ENCODE measurements at regions not wholly inside any gene's neighbourhood (a gene's known extent, or its start where the extent isn't known, plus 50 kb on each side); places are given as distances from the start of the nearest gene placed in this dataset.
"Not testable (repeated sequence)": the region's sequence is repeated elsewhere in the genome, so short reads cannot be mapped to it uniquely, and the experiment has no call there.

DNA sequence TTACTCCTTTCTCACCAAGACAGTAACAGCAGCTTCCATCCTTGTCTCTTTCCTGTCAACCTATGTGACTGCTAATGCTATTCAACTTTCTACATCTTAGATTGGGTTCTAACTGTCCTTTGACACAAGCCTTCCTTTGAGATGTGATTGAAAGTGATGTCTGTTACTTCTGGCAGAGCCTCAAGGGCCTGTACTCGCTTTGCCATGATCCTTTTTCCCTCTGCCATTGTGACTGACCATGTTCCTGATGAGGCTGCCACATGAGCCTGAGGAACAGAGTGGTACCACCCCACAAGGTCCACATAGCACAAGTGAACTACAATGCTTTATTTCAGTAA lies 138.8 kb upstream of the RAB4A start:
- no peak for FAIRE-seq
- DNase-seq (ENCODE audit: extremely low spot score, insufficient read length, low read depth) = no peak

GRCh38 chr1:229132706-229133105 lies 138.2 kb upstream of the RAB4A start:
- no peak for FAIRE-seq
- DNase-seq (ENCODE audit: extremely low spot score, insufficient read length, low read depth) = no peak

- FAIRE-seq = no peak
Measured at GRCh38 chr1:229133151-229133550, 137.8 kb upstream of the RAB4A start.

GRCh38 chr1:229133811-229134210 lies 137.1 kb upstream of the RAB4A start:
- FAIRE-seq (no peak), DNase-seq (ENCODE audit: extremely low spot score, insufficient read length, low read depth) (no peak)

More at GRCh38 chr1:229133151-229133550, 137.8 kb upstream of the RAB4A start:
- DNase-seq (ENCODE audit: extremely low spot score, insufficient read length, low read depth) = no peak

DNA sequence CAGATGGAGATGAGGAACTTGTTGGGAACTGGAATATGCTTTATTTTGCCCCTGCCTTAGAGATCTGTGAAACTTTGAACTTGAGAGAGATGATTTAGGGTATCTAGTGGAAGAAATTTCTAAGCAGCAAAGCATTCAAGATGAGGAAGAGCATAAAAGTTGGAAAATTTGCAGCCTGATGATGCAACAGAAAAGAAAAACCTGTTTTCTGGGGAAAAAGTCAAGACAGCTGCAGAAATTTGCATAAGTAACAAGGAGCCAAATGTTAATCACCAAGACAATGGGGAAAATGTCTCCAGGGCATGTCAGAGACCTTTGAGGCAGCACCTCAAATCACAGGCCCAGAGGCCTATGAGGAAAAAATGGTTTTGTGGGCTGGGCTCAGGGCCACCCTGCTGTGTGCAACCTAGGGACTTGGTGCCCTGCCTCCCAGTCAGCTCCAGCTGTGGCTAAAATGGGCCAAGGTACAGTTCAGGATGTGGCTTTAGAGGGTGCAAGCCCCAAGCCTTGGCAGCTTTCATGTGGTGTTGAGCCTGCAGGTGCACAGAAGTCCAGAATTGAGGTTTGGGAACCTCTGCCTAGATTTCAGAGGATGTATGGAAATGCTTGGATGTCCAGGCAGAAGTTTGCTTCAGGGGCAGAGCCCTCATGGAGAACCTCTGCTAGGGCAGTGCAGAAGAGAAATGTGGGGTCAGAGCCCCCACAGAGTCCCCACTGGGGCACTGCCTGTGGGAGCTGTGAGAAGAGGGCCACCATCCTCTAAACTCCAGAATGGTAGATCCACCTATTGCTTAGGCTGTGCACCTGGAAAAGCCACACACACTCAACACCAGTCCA lies 136.3 kb upstream of the RAB4A start:
- DNase-seq (ENCODE audit: extremely low spot score, insufficient read length, low read depth); FAIRE-seq: not testable (repeated sequence)

- FAIRE-seq (no peak), DNase-seq (ENCODE audit: extremely low spot score, insufficient read length, low read depth) (no peak)
Measured at GRCh38 chr1:229135773-229136172, 135.1 kb upstream of the RAB4A start.

DNA sequence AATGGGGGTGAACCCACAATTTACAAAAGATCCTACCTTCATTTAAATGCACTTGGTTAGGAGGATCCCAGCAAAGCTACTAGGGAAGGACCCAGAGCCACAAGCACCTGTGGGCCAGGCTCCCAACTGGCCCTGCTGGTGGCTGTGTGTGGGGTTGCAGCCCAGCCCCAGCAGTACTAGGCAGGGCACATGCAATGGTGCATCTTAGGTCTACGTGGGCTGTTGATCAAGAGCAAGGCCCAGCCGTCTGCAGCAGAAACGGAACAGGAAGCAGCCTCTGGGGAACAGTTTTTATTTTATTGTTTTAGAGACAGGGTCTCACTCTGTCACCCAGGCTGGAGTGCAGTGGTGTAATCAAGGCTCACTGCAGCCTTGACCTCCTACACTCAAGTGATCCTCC lies 134.1 kb upstream of the RAB4A start:
- DNase-seq (ENCODE audit: extremely low spot score, insufficient read length, low read depth) (no peak), FAIRE-seq (no peak)

DNA sequence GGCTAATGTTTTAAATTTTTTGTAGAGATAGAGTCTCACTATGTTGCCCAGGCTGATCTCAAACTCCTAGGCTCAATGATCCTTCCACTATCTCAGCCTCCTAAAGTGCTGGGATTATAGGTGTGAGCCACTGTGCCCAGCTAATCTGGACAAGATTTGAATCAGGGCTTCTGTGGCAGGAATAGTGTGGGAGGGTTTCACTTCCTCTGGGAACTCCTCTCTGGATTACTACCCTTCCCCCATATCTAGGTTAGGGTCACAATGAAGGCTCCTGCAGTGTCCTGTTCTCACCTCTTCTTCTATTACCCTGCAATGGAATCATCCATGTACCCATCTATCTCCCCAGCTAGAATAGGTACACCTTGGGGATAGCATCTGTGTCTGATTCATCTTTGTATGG lies 133.6 kb upstream of the RAB4A start:
- DNase-seq (ENCODE audit: extremely low spot score, insufficient read length, low read depth) = no peak
- no peak for FAIRE-seq

GRCh38 chr1:229138058-229138457 lies 132.9 kb upstream of the RAB4A start:
- FAIRE-seq (no peak), DNase-seq (ENCODE audit: extremely low spot score, insufficient read length, low read depth) (no peak)

- FAIRE-seq (peak; percentile 52), DNase-seq (ENCODE audit: extremely low spot score, insufficient read length, low read depth) (no peak)
Measured at GRCh38 chr1:229139331-229140118, 131.4 kb upstream of the RAB4A start.

DNA sequence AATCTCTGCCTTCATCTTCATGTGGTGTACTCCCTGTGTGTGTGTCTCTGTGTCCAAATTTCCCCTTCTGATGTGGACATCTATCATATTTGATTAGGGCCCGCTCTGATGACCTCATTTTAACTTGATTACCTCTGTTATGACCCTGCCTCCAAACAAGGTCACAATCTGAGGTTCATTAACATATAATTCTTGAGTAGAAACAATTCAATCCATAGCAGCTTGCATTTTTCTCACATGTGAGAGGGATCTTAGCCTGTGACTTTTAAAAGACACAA lies 130.9 kb upstream of the RAB4A start:
- no peak for FAIRE-seq

DNA sequence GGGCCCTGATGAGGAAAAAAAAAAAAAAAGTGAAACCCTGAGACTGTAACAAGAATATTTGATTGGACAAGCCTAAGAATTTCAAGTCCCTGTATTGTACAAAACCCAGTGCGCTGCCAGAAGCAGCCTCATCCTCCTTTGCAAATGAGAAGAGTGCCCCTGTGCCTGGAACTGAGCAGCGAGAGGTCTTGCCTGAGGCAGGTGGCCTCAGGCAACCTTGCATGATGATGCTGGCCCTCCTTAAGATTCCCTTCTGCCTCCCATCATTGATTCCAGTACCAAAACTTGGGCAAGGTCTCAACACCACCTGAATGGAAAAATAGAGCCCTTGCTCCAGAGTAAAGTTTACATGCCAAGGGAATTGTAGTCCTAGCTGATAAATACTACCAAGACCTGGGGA lies 129.6 kb upstream of the RAB4A start:
- DNase-seq (ENCODE audit: extremely low spot score, insufficient read length, low read depth) = no peak
- FAIRE-seq = no peak

More for the DNA sequence above, 130.9 kb upstream of the RAB4A start:
- no peak for DNase-seq (ENCODE audit: extremely low spot score, insufficient read length, low read depth)

DNA sequence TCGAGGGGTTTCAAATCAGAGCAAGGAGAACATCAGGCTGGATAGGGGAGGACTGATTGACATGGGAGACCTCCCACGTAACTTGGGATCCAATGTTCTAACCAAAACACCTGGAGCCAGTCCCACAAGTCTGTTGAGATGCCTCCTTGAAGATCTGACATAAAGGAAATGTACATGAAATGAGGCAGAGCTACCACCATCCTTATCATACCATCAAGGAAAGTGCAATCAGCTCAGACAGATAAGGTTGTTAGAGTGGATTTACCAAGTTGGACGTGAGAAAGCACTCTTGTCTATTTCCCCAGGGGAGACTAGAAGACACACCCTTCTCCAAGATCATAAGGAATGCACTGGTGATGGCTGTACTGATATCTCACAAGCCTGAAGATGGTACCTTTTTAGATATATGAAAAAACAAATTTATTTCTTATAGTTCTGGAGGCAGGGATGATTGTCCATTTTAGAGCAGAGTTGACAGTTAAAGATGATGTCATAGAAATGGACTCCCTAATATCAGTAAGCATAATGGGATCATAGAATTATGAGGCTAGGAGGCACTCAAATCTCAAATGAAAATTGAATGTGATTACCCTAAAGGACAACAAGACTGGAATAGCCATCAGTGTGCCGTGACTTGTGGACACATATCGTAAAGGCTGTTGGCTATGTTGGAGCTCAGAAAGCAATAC lies 129.1 kb upstream of the RAB4A start:
- FAIRE-seq (no peak), DNase-seq (ENCODE audit: extremely low spot score, insufficient read length, low read depth) (no peak)

DNA sequence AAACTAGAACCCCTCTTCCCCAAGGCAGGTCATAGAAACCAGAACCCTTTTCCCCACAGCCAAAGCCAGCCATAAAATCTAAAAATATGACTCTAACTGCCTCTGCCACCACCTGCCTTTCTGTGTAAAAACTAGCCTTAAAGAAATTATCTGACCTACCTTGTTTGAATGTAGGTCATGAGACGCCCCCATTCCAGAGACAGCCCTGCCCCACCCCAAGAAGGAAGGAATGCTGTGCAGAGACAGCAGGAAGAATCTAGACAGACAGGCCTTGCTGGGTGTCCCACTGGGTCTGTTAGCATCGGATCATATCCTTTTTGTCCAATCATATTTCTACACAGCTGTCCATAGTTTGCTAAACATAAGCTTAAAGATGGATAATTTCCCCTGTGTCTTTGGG lies 128.4 kb upstream of the RAB4A start:
- FAIRE-seq (no peak), DNase-seq (ENCODE audit: extremely low spot score, insufficient read length, low read depth) (no peak)

GRCh38 chr1:229146647-229147046 lies 124.3 kb upstream of the RAB4A start:
- no peak for FAIRE-seq

GRCh38 chr1:229147072-229147471 lies 123.8 kb upstream of the RAB4A start:
- FAIRE-seq (no peak), DNase-seq (ENCODE audit: extremely low spot score, insufficient read length, low read depth) (no peak)

More at GRCh38 chr1:229146647-229147046, 124.3 kb upstream of the RAB4A start:
- no peak for DNase-seq (ENCODE audit: extremely low spot score, insufficient read length, low read depth)

DNA sequence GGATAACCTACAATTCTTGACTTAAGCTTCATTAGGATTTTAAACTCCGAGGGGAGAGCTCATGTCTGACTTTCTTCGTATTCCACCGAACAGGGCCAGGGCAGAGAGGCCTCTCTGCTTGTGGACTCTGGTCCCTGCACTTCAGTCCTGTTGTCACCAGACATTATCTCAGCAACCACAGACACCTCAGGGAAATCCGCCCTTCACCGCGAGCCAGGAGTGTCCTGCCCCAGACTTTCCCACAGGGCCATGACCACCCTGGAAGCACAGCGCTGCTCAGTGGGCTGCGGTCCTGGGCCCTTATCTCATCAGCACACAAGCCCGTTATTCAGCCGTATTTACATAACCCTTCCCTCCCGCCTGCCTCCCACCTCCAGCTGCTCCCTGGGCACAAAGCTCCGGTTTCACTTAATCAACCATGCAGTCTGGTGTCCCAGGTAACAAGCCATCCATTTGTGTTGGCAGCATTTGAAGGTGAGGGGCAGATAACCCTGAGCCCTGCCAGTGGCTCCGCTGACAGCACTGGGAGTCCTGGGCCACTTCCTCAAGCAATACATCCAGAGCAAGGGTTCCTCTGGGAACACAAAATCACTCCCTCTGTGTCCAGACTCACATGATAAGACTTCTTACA lies 122.8 kb upstream of the RAB4A start:
- FAIRE-seq = no peak

GRCh38 chr1:229148743-229149142 lies 122.2 kb upstream of the RAB4A start:
- FAIRE-seq = no peak

More for the DNA sequence above, 122.8 kb upstream of the RAB4A start:
- no peak for DNase-seq (ENCODE audit: extremely low spot score, insufficient read length, low read depth)

GRCh38 chr1:229149435-229149834 lies 121.5 kb upstream of the RAB4A start:
- DNase-seq (ENCODE audit: extremely low spot score, insufficient read length, low read depth) (no peak), FAIRE-seq (no peak)

More at GRCh38 chr1:229148743-229149142, 122.2 kb upstream of the RAB4A start:
- DNase-seq (ENCODE audit: extremely low spot score, insufficient read length, low read depth) = no peak

DNA sequence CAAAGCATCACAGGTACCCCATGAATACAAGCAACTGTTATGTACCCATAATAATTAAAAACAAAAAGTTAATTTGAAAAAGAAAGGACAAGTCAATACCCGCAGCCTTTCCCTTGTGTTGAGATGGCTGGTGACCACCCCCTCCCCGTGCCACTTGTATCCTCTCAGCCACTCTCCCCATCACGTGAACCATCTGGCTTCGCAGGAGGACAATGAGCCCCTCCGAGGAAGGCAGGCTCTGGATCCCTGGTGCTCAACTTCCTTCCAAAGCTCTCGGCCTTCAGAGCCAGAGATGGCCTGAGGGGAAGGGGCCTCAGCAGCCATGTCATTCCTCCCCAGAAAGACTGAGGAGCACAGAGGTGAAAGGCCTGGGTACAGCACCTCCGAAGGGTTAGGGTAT lies 120.4 kb upstream of the RAB4A start:
- DNase-seq (ENCODE audit: extremely low spot score, insufficient read length, low read depth) (no peak), FAIRE-seq (no peak)

All from GM18507 (cell line).